GM03348 (cell line): ENCODE measurements at regions not wholly inside any gene's neighbourhood (a gene's known extent, or its start where the extent isn't known, plus 50 kb on each side); places are given as distances from the start of the nearest gene placed in this dataset.

Experiments
- DNase-seq: peaks from one replicate; pipeline ENCODE4 v3.0.0; 2012; ENCODE audit warnings: low spot score

DNA sequence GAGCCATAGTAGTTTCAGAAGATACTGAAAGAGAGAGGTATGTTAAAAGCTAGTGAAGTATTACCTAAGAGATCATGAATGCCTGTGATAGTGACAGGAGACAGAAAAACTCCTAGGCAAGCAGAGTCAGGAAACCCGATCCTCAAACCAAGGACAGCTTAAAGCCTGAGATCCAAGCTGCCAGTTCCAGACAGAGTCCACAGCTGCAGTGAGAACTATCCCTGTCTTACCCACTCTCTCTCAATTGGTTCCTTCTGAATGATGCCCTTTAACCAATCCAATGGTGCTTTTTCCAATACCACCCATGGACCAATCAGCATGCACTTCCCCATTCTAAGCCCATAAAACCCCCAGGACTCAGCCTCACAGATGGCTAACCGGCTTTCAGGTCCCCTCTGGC, 90.4 kb upstream of the PCDH10 start:
- DNase-seq: no peak

DNA sequence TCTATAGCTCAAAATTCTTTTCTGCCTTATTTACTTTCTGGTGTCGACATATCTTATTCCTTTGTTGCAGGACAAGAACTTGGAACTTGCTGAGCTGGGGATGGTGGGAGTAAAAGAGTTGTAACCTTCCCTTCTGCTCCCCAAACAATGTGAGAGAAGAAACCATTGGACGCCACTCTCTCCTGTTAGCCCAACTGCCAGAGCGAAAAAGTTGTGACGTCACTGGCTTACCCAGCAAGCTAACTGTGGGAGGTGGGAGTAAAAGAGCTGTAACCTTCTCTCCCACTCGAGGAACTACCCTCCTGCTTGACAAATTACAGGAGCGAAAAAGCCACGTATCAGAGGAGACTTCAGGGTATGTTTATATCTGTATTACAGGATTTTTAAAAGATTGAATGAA, 90.0 kb upstream of the PCDH10 start:
- no peak for DNase-seq

DNA sequence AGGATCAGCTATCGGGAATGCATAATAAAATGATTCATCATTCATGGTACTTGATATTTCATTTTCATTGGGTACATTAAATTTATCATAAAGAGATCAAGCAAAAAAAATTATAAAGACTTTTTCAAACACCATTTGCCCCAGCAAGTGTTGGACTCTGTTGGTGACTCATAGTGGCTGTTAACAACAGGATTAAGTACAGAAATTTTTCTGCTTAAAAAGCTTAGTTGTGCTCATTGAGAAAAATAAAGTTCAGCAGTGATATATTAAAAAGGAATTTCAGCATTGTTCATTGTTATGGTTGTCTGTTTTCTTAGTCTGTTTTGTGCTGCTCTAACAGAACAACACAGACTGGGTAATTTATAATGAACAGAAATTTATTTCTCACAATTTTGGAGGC, 86.2 kb upstream of the PCDH10 start:
- no peak for DNase-seq

DNA sequence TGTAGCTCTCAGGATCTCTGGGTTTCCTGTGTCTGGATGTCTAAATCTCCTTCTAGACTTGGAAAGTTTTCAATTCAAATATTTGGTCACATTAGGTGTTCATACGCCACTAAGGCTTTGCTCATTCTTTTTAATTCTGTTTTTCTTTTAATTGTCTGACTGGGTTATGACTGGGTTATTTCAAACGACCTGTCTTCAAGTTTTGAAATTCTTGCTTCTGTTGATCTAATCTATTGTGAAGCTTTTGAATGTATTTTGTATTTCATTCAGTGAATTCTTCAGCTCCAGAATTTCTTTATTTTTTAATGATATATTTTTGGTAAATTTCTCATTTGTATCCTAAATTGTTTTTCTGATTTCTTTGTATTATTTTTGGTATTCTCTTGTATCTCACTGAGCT, 81.0 kb upstream of the PCDH10 start:
- DNase-seq: no peak

DNA sequence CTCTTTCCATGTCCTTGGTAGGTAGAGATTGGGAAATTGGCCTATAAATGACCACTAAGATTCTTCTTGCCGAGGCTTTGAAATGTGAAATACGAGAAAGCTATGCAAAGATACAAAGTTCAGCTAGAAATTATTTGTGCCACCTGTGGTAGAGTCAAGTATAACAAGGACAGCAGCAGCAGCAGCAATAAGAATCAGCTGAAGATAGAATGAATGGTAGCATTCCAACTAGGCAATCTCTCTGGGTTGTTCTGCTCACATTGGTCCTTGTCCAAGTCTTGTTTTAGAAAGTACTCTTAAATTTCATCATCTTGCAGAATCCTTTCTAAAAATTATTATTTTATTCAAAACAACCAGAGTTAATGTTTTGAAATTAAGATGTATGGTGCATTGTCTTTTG, 67.8 kb upstream of the PCDH10 start:
- DNase-seq: no peak

DNA sequence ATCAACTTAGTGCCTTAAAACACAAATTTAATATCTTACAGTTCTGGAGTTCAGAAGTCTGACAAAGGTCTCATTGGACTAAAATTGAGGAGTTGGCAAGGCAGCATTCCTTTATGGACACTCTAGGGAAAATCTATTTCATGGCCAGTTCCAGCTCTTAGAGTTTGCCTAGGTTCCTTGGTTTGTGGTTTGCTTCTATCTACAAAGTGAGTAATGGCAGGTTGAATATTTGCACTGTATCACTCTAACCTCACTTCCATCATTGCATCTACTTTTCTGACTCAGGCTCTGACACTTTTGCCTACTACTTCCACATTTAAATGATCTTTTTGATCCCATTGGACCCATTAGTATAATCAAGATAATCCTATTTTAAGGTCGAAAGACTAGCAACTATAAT, 64.7 kb upstream of the PCDH10 start:
- no peak for DNase-seq

DNA sequence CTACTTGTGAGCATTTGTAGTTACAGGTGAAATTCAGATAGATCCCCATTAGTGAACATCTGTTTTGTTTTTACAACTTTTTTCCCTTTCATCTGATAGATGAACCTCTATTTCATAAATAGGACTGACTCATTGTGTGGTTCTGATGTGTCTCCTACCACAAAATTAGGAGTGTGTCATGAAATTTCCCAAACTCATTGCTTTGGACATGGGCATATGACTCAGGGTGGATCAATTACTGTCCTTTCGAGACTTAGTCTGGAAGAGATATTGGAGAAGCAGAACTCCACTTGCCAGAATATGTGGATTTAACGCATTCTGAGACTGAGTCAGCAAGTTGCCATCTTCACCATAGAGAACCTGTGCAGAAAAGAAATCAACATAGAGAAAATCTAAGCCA, 53.5 kb upstream of the PCDH10 start:
- no peak for DNase-seq

DNA sequence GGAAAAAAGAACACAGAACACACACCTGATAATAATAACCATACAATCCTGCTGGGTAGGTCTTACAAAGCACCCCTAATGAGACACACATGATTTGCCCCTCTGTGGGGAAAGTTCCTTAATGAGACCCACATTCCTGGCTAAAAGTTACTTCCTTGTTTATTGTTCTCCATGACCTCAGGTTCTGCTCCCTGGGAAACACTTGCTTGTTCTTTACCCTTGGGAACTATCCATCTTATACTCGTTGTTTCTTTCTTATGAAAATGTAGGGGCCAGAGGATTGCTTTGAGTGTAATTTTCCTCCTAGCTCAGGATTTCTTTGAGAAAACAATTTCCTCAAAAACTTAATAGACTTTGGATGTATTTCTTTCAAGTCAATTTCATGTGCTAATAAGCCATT, 52.1 kb upstream of the PCDH10 start:
- DNase-seq: no peak
